NCI-H2227 (cell line): ENCODE measurements at regions not wholly inside any gene's neighbourhood (a gene's known extent, or its start where the extent isn't known, plus 50 kb on each side); places are given as distances from the start of the nearest gene placed in this dataset.

Experiments
- DNase-seq: peaks from one replicate; lab custom pipeline; 2025; ENCODE audit not compliant: unreplicated experiment; lab: John Stamatoyannopoulos, UW

DNA sequence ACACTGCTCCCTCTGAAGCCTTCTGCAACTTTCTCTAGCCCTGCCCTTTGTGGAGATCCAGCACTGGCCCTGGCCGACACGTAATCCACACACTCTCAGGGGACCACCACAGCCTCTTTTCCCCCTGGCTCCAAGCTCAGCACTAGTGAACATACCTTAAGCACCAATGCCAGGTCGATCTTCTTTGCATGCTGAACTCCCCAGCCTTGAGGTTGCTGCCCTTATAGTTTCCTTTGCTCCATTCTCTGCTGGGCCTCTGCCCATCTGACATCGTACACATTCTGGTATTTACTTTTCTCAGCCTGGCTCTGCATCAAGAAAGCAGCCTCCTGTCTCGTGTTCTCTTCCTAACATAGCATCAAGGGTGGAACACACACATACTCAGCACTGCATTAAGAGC is 361.5 kb downstream of the LPIN1 start:
- DNase-seq: no peak

DNA sequence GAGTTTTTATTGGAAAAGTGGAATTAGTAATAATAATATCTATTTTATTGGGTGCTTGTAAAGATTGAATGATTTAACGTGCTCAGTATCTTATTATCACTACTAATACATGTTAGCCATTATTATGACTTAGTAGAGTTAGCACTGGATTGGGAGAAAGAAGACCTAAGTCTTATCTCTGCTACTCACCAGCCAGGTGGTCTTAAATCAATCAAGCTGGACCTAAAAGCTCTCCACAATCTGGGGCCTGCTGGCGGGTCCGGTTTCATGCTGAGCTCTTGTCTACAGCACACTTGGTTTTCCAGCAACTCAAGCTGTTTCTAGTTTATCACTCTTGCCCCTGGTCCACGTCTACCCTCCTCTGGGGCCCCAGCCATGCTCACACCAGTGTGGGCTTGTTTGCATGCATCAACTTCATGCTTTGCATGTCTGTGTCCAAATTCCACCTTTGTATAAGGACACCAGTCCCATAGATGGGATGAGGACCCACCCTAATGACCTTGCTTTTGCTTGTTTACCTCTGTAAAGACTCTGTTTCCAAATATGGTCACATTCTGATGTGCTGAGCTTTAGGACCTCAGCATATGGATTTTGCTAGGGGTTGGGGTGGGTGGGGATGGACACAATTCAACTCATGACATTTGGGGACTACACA is 363.1 kb downstream of the LPIN1 start:
- no peak for DNase-seq

- DNase-seq: no peak
These were observed 363.6 kb downstream of the LPIN1 start for GRCh38 chr2:12110074-12110473.

DNA sequence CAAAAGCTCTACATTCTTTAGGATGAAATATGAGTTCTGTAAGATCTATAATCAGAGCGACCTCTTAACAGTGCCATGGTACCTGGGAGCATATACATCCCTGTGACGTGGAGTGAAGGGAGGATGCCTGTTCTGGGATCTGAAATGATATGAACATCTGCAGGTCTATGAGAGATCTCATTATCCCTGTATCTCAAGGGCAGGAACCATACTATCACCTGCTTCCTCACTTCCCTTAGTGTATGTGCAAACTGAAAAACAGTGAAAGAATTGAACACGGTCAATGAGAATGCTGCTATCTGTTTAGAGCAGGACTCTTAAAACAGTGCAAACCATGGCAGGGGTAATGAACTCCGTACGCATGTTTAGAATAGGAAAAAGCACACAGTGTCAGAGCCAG is 364.0 kb downstream of the LPIN1 start:
- DNase-seq: no peak

- no peak for DNase-seq
These were observed 367.0 kb downstream of the LPIN1 start for GRCh38 chr2:12113412-12113811.

DNA sequence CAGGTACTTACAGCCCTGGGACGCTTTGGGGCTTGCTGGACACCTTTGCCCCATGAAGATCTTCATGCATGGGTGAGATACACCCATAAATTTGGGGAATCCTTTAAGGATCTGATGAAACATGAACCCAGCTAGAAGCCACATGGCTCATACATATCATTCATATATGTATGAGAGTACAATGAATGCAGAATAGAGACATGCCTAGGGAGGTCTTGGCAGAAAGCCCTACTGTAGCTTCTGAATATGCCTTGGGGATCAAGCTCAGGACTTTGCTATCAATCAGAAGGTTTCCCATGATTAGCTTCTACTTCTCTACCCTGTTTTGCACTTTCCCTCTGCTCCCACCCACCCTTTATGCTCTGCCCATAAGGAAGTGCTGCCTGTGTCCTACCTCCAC is 368.4 kb downstream of the LPIN1 start:
- DNase-seq: no peak

- no peak for DNase-seq
These were observed 369.9 kb downstream of the LPIN1 start for GRCh38 chr2:12116228-12116750.

DNA sequence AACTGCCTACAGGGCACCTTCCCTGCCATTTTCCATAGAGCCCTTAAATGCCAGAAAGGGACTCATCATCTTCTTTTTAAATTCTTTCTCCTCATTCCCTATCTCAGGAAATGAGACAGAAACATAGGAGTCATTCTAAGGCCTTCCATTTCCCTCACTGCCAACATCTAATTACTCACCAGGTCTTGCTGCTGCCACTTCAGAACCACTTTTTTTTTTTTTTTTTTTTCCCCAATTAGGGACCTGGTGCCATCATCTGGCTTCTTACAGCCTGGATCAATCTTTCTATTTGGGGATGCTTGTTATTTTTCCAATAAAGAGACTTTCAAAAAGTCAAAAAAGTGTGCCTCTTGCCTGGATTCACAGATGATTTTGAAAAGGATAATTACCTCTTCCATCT is 373.4 kb downstream of the LPIN1 start:
- DNase-seq: no peak

- no peak for DNase-seq
These were observed 374.1 kb downstream of the LPIN1 start for GRCh38 chr2:12120281-12121150.

GRCh38 chr2:12124790-12125189 is 378.4 kb downstream of the LPIN1 start:
- no peak for DNase-seq

DNA sequence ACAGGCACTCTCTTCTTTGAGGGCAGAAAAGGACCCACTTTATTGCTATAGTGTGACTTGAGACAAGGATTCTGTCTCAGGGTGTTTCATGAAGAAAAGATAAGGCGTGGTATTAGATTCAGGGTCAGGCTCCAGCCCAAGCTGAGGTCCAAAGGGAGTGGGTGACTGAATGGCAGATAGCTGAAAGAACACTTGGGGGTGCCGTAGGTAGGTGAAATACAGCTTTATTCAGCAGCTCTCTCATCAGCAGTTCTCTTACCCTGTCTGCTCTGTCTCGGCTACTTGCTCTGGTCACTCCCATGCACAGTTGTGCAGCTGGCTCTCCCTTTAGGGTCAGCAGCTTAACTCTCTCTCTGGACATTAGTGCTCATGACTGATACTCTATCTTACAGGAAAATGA is 379.9 kb downstream of the LPIN1 start:
- DNase-seq: no peak

GRCh38 chr2:12127638-12128037 is 381.2 kb downstream of the LPIN1 start:
- DNase-seq: no peak

DNA sequence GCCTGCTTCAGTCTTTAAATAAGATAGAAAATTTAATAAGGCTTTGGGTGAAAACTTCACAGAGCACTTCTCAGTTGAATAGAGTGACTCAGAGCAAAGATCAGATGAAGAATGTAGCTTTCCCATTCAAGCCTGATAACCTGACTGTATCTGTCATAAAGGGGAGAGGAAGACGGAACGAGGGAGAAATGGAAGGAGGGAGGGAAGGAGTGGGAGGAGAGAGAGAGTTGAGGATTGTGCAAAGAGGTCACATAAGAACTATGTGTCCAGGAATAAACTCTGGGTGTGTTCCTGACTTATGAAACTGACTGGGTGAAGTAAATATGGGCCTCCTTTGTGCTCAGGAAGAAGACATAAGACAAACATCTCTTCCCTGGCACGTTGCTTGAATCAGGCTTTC is 385.5 kb downstream of the LPIN1 start:
- DNase-seq: no peak

DNA sequence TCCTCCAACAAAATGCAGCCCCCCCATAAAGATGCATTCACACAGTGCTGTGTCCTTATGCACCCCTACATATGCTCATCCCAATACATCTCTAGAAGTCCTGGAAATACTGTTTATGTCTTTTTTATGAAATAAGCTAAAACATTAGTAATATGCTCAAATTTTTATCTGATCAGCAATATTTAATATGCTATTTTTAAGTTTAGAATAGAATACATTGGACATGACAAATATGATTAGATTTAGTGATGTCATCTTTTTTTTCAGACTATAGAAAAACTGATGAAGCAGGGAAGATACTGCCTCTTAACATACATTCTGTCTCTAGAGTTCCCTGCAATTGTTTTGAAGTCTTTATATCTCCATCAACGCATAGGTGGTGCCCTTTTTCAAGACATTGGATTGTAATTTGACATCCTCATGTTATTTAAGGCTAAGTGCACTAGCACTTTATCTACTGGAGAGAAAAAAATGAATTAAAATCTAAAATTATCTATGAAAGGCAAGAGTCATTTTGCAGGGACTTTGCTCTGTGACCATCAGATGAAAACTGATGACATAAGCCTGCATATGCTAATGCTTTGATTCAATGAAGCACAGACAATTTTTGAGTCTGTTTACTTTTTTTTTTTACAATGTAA is 395.3 kb downstream of the LPIN1 start:
- no peak for DNase-seq

DNA sequence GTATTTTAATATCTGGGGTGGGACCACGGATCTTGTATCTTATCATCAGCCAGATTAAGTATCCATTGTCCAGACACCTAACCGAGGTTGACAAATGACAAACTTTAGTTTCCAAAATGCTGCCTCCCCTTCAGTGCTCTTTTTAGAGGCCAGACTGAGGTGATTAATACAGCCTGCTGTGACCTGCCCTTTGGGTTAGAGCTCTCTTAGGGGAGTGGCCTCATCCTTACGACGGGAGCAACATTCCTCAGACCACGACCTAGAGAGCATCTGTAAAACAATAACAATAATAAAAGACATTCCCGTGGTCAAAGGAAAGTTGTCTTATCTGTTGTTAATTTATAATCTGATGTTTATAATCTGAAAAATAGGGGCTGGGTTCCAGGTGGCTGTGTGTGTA is 405.3 kb downstream of the LPIN1 start:
- no peak for DNase-seq

DNA sequence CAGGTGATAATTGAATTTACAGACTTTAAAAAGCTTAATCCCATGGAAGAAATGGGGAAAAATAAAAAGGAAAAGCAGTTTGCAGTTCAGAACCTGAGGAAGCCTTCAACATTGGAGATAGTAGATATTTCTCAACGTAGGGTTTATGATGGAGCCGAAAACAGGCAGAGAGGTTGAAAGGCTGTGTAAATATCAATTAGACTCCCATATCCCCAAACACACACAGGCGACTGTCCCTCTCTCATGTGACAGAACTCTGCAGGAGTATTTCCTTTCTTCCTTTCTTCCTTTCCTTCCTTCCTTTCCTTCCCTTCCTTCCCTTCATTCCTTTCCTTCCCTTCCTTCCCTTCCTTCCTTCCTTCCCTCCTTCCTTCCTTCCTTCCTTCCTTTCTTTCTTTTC is 406.5 kb downstream of the LPIN1 start:
- DNase-seq: no peak

- DNase-seq: no peak
These were observed 409.0 kb downstream of the LPIN1 start for GRCh38 chr2:12155303-12156051.

- no peak for DNase-seq
These were observed 409.9 kb downstream of the LPIN1 start for GRCh38 chr2:12156349-12156748.

GRCh38 chr2:12161085-12161484 is 414.7 kb downstream of the LPIN1 start:
- no peak for DNase-seq

DNA sequence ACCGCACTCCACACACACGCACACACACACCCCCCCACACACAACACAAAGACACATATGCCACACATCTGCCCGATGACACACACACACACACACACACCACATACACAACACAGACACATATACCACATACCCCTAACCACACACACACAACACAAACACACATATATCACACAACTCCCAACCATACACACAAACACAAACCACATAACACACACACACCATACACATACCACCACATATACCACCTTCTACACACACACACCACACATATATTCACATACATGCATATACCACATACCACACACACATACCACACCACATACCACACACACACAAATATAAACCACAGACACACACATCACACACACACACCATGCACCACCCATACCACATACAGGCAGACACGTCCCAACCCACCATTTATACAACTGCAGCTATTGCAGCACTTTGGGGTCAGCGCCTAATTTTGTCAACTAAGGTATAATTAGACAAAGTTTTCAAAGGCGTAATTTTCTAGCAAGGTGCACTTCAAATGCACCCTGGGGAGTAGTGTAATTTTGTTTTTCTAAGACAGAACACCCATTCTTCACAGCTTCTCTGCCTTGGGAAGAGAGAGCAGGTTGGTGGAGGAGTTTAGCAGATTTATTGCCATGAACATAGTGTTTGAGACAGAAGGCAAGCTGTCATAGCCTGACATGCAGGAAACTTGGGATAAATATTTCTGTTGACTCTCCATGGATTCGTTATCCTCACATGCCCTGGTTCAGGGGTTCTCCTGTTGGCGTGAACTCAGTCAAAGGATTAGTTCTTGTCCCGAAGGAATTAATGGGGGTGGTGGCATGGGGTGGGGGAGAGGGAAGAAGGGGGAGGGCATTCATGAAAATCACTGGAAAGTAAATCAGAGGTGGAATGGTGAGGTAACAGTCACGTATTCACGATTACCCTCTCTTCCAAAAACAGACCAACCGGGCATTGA is 416.1 kb downstream of the LPIN1 start:
- peak; percentile 81 for DNase-seq
